HG02610 (cell line): ENCODE measurements at regions not wholly inside any gene's neighbourhood (a gene's known extent, or its start where the extent isn't known, plus 50 kb on each side); places are given as distances from the start of the nearest gene placed in this dataset.
"Not testable (repeated sequence)": the region's sequence is repeated elsewhere in the genome, so short reads cannot be mapped to it uniquely, and the experiment has no call there.

Experiments used
- ATAC-seq: cut with Tn5 transposase; IDR thresholded peaks from one replicate; pipeline ENCODE4 v1.9.1; 2021; ENCODE audit warnings: mild to moderate bottlenecking, moderate library complexity; ENCODE audit not compliant: unreplicated experiment

DNA sequence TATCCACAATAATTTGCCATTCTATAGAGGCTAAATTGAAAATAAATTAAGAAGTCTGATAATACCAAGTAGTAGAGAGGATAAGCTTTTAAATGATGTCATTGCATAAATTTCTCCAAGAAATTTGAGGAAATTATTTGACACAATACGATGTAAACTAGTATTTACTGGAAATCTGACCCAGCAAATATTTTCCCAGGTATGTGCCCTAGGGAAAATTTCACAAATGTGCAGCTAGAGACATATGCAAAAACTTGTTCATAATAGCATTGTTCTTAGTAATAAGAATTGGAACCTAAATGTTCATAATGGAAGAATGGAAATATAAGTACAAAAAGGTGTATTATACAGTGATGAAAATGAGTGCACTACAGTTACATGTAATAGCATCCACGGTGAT lies 888.8 kb upstream of the SOX11 start:
- ATAC-seq = no peak

DNA sequence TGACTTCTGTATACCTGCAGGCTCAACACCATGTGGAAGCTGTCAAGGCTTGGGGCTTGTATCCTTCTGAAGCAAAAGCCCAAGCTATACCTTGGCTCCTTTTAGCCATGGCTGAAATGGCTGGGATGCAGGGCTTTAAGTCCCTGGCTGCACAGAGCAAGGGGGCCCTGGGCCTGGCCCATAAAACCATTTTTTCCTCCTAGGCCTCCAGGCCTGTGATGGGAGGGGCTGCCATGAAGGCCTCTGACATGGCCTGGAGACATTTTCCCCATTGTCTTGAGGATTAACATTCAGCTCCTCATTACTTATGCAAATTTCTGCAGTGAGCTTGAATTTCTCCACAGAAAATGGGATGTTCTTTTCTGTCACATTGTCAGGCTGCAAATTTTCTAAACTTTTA lies 878.0 kb upstream of the SOX11 start:
- ATAC-seq = not testable (repeated sequence)

- no peak for ATAC-seq
Observed at GRCh38 chr2:4827836-4828235, 864.3 kb upstream of the SOX11 start.

DNA sequence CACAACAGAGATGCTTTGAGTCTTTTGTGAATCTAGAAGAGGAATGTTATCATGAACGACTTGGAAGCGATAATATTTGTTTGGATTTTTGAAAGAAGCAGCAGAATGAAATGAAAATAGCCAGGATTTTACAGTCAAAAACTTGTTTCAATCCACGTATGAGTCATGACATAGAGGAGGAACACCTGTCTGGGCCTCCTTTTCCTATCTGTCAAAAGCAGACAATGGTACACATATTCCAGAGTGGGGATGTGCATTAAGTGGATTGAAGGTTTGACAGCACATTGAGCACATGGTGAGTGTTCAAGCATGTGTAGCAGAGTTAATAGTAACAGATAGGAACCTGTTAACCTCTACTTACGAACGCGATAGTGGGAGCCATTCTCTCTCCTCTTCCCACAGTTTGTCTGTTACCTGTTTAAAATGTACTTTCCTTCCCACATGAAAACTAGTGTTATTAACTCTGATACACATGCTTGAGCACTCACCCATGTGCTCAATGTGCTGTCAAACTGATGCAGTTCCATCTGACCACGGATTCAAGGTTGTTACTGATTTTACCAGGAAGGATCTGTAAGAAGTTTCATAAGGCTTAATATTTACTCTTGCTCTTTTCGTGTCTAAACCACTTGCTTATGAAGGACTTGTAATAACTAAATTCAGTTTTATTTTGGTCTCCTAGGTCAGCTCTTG lies 863.4 kb upstream of the SOX11 start:
- no peak for ATAC-seq

- no peak for ATAC-seq
Observed at GRCh38 chr2:4831751-4832150, 860.4 kb upstream of the SOX11 start.

- ATAC-seq = no peak
Observed at GRCh38 chr2:4832642-4833041, 859.5 kb upstream of the SOX11 start.

- no peak for ATAC-seq
Observed at GRCh38 chr2:4838626-4839025, 853.6 kb upstream of the SOX11 start.

DNA sequence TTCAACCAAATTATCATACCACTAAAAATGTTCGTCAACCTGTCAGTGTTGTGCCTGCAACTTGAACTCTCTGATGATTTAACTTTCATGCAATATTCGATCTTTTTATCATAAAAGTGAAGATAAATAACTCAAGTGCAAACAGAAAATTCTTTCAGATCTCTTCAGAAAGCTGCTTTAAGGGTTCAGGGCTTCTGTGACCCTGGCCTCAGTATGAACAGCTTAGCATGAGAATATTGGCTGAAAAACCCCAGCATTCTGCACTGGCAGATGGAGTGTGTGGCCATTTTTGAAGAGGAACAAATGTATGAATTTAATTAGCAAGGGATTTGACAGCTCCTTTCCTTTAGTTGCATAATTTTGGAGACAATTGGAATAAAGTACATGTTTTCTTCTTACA lies 851.4 kb upstream of the SOX11 start:
- no peak for ATAC-seq

GRCh38 chr2:4844881-4845280 lies 847.3 kb upstream of the SOX11 start:
- no peak for ATAC-seq

GRCh38 chr2:4862031-4862430 lies 830.2 kb upstream of the SOX11 start:
- ATAC-seq = no peak

DNA sequence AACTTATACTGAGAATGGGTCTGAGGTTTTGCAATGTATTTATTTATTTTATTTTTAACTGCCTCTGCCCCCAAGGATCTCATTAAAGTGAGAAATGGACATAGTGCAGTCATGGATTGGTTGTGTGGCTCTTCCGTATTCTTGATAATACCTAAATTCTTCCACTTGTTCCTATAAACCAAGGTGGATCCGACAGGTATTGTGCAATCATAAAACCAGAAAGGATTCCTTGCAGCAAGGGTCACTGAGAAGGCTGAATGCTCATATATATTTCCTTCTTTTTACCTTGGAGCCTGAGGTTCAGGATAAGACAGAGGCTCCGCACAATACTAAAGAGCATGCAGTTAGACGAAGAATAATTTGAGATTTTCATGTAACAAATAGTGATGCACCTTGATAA lies 826.0 kb upstream of the SOX11 start:
- no peak for ATAC-seq

DNA sequence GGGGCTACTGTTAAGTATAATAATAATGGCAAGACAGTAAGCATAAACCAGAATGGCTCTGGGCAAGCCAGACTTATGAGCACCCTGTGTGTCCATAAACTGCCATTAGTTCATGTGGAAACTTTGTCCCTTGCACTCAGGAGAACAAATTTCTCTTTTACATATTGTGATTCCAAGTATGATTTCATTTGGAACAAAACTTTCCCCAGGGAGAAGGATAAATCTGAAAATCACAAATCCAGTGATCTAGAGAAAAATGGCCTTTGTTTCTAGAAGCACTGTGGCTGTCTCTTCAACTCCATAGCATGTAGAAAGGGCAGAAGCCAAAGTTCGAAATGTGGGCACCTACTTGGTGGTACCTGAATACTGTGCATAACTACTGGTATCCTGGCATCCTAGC lies 823.7 kb upstream of the SOX11 start:
- no peak for ATAC-seq

DNA sequence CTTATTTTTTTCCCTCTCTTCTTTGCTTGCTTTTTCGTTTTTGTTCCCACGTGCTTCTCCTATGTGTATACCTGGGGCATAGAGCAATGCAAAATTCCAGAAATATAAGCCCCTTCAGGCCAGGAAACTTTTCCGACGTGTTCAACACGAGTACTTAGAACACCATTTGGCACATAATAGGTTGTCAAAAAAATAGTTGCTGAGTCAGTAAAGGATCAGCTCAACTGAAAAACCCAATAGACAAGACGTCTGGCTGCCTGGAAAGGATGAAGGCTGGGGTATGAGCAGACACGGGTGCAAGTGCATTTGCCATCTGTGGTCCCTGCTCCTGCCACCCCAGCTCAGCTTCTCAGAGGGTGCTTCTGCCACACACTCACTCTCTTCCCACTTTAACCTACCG lies 823.0 kb upstream of the SOX11 start:
- ATAC-seq = no peak

- ATAC-seq = no peak
Observed at GRCh38 chr2:4873364-4873763, 818.8 kb upstream of the SOX11 start.

- no peak for ATAC-seq
Observed at GRCh38 chr2:4873876-4874593, 818.1 kb upstream of the SOX11 start.

GRCh38 chr2:4882421-4882820 lies 809.8 kb upstream of the SOX11 start:
- no peak for ATAC-seq

GRCh38 chr2:4882941-4883340 lies 809.2 kb upstream of the SOX11 start:
- no peak for ATAC-seq

GRCh38 chr2:4883375-4883774 lies 808.8 kb upstream of the SOX11 start:
- ATAC-seq = no peak

DNA sequence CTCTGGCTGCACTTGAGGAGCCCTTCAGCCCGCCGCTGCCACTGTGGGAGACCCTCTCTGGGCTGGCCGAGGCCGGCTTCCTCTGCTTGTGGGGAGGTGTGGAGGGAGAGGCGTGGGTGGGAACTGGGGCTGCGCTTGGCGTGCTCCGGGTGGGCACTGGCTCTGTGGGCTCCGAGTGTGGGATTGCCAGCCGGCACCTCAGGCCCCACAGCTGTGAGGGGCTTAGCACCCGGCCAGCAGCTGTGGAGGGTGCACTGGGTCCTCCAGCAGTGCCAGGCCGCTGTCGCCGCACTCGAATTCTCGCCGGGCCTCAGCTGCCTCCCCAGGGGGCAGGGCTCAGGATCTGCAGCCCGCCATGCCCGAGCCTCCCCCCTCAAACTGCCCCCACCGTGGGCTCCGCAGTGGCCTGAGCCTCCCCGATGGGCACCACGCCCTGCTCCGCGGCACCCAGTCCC lies 808.0 kb upstream of the SOX11 start:
- no peak for ATAC-seq

DNA sequence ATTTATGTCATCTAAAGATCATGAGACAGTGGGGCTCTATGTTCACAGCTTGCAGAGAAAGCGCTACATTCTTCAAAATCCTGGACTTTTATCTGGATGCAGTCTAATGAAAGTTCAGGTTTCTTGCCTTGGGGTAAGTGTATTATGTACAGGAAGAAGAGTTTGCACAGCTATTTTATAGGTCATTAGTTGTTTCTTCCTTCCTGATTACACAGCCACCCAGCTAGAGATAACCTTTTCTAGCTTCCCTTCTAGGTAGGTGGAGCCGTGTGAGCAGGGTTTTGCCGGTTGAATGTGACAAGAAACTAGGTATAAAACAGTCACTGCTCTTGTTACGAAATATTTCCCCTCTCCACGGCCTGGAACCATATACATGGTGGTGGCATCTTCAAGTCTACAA lies 800.8 kb upstream of the SOX11 start:
- ATAC-seq = no peak

DNA sequence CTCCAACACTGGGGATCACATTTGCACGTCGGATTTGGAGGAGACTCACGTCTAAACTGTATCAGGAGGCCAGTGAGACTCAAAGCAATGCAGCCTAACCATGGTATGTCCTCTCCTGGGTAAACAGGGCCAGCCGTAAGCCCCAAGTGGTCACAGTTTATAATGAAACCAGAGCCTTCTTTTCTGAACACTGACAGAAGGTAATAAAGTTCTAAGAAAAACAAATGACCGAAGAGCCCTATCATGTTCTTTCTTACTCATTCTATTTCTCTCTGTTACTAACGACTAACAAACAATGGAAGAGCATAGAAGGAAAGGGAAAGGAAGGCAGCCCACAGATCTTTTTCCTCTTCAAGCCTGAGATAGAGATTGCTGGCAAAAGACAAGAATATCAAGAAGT lies 796.8 kb upstream of the SOX11 start:
- ATAC-seq = no peak

GRCh38 chr2:4898706-4899105 lies 793.5 kb upstream of the SOX11 start:
- ATAC-seq = no peak

- ATAC-seq = no peak
Observed at GRCh38 chr2:4900242-4900641, 791.9 kb upstream of the SOX11 start.
